Effector memory CD8-positive, alpha-beta T cell (primary cell): ENCODE measurements at regions not wholly inside any gene's neighbourhood (a gene's known extent, or its start where the extent isn't known, plus 50 kb on each side); places are given as distances from the start of the nearest gene placed in this dataset.
"Not testable (repeated sequence)": the region's sequence is repeated elsewhere in the genome, so short reads cannot be mapped to it uniquely, and the experiment has no call there.

Experiments
- ATAC-seq: fragments of 150-1000 bp; cut with Tn5 transposase; replicated peaks from 2 replicates; pipeline ENCODE4 v1.10.0; 2021; ENCODE audit warnings: mild to moderate bottlenecking, moderate library complexity
- DNase-seq, 3 experiments: peaks; one replicate each; pipeline ENCODE4 v3.0.0; 2021
- H3K27ac Mint-ChIP-seq, 2 donors: one replicate each; pipeline ENCODE4 v1.8.0; 2022; ENCODE audit warnings: mild to moderate bottlenecking in 2 of 2, mixed read lengths in 2 of 2, moderate library complexity in 2 of 2
- H3K27me3 Mint-ChIP-seq, 2 donors: one replicate each; pipeline ENCODE4 v1.8.0; 2022; ENCODE audit warnings: mixed read lengths in 2 of 2
- H3K36me3 Mint-ChIP-seq: one replicate; pipeline ENCODE4 v1.8.0; 2022; ENCODE audit warnings: mild to moderate bottlenecking, moderate library complexity, mixed read lengths; ENCODE audit not compliant: insufficient read depth
- H3K4me1 Mint-ChIP-seq, 2 donors: one replicate each; pipeline ENCODE4 v1.8.0; 2022; ENCODE audit warnings: low read depth in 2 of 2, mixed read lengths in 2 of 2
- H3K4me3 Mint-ChIP-seq, 2 donors: one replicate each; pipeline ENCODE4 v1.8.0; 2022; ENCODE audit warnings: mild to moderate bottlenecking in 2 of 2, mixed read lengths in 2 of 2, moderate library complexity in 2 of 2
- H3K9me3 Mint-ChIP-seq, 2 donors: one replicate each; pipeline ENCODE4 v1.8.0; 2022; ENCODE audit warnings: mixed read lengths in 2 of 2

DNA sequence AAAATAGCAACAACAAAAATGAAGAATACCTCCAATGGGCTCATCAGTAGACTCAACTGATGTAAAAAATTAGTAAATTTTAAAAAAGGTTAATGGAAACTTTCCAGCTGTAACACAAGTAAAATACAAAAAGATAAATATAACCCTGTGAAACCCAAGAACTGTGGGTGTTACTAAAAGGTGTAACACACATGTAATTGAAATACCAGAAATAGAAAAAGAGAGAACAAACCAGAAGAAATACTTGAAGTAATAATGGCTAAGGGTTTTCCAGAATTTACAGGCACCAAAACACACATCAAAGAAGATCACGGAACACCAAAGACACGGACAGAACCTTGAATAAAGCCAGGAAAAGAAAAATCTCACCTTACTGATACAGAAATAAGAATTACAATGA is 590.6 kb upstream of the RAB6C start:
- DNase-seq = no peak
- no peaks in the 10 kb centered on the region for H3K4me1 Mint-ChIP-seq

GRCh38 chr2:129393816-129394215 is 585.6 kb upstream of the RAB6C start:
- no peak overlapping the region for H3K27ac Mint-ChIP-seq
- H3K4me1 Mint-ChIP-seq = no peaks in the 10 kb centered on the region
- H3K27me3 Mint-ChIP-seq = no peaks in the 10 kb centered on the region
- H3K9me3 Mint-ChIP-seq = peaks cover 2 to 7% of the 10 kb centered on the region in 2 donors
- H3K36me3 Mint-ChIP-seq = no peaks in the 10 kb centered on the region
- H3K4me3 Mint-ChIP-seq = no peak overlapping the region
- ATAC-seq = no peak
- no peak for DNase-seq

More for the DNA sequence above, 590.6 kb upstream of the RAB6C start:
- H3K36me3 Mint-ChIP-seq = no peaks in the 10 kb centered on the region
- H3K27ac Mint-ChIP-seq = no peak overlapping the region
- no peak for ATAC-seq
- H3K9me3 Mint-ChIP-seq = peaks cover 5 to 7% of the 10 kb centered on the region in 2 donors
- H3K27me3 Mint-ChIP-seq = no peaks in the 10 kb centered on the region
- H3K4me3 Mint-ChIP-seq = no peak overlapping the region

DNA sequence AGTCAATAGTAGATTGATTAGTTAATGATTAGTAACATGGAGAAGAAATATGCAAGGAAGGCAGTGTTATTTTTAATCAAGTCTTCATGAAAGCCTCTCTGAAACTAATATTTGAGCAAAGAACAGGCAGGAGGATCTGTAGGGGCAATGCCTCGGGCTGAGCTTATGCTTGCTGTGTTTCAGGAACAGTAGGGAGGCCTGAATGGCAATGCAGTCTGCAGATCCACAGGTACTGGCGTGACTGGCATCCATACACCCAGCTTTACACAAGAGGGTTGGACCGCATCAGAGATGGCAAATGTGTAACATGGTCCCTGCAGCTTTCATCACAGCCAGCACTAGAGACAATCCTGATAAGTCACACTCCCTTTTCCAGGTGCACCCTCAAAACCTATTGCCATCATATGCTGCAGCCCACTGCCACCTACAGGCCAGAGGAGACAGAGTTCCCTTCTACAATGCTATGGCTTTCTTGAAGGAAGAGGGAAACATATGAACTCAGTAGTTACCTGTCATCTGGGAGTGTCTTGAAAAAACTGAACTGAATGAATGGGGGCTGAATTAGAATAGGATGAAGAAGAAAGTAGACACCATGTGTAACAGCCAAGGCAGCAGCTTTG is 582.4 kb upstream of the RAB6C start:
- no peaks in the 10 kb centered on the region for H3K36me3 Mint-ChIP-seq
- no peak overlapping the region for H3K4me3 Mint-ChIP-seq
- no peaks in the 10 kb centered on the region for H3K4me1 Mint-ChIP-seq
- ATAC-seq = no peak
- no peak for DNase-seq
- no peaks in the 10 kb centered on the region for H3K9me3 Mint-ChIP-seq
- H3K27ac Mint-ChIP-seq = no peak overlapping the region
- no peaks in the 10 kb centered on the region for H3K27me3 Mint-ChIP-seq

DNA sequence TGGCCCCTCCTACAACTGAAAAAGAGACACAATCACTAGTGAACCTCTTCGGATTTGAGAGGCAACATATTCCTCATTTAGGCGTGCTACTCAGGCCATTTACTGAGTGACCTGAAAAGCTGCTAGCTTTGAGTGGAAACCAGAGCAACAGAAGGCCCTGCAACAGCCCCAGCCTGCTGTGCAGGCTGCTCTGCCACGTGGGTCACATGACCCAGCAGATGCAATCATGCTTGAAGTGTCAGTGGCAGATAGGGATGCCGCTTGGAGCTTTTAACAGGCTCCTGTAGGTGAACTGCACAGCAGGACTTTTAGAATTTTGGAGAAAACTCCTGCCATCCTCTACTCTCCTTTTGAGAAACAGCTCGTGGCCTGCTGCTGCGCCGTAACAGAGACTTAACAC is 578.6 kb upstream of the RAB6C start:
- Mint-ChIP-seq H3K4me1 (no peaks in the 10 kb centered on the region), H3K36me3 (no peaks in the 10 kb centered on the region), H3K9me3 (no peaks in the 10 kb centered on the region), H3K27me3 (no peaks in the 10 kb centered on the region), H3K4me3 (no peak overlapping the region), H3K27ac (no peak overlapping the region)
- ATAC-seq = no peak
- DNase-seq = no peak

DNA sequence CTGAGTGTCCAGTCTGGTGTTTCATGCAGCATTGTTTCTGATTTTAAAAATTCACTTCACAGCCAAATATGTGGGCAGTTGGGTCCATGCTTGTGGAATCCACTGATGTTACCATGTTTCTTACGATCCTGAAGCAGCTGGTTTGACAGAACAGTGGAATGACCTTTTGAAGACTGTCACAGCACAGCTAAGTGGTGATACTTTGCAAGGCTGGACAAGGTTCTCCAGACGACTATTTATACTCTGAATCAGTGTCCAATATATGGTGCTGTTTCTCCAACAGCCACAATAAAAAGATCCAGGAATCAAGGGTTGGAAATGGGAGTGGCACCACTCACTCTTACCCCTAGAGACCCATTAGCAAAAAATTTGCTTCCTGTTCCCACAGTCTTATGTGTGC is 577.4 kb upstream of the RAB6C start:
- H3K4me3 Mint-ChIP-seq = no peak overlapping the region
- H3K4me1 Mint-ChIP-seq = no peaks in the 10 kb centered on the region
- H3K27me3 Mint-ChIP-seq = no peaks in the 10 kb centered on the region
- H3K9me3 Mint-ChIP-seq = no peaks in the 10 kb centered on the region
- H3K36me3 Mint-ChIP-seq = no peaks in the 10 kb centered on the region
- ATAC-seq = no peak
- no peak overlapping the region for H3K27ac Mint-ChIP-seq
- DNase-seq = no peak

DNA sequence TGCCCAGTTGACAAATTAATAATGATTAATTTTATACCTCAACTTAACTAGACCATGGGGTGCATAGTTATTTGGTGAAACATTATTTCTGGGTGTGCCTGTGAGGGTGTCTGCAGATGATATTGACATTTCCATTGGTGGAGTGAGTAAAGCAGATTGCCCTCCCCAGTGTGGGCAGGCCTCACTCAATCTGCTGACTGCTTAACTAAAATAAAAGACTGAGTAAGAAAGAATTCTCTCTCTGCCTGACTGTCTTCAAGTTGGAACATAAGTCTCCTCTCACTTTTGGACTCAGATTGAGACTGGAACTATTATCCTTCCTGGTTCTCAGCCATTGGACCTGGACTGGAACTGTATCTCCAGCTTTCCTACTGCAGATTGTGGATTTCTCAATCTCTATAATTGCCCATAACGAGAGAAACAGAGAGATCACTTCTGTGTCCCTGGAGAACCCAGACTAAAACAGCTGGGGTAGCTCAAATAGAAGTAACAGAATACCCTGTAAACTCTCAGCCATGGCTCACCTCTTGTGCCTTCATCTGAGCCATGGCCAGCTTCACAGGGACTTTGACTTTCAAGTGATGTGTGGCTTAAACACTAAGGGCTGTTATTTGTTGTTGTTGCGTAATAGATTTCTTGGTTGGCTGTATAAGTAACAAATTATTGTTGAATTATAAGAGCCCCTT is 575.3 kb upstream of the RAB6C start:
- Mint-ChIP-seq H3K4me1 (no peaks in the 10 kb centered on the region), H3K36me3 (no peaks in the 10 kb centered on the region), H3K27me3 (no peaks in the 10 kb centered on the region), H3K9me3 (peaks cover 0 to 2% of the 10 kb centered on the region in 2 donors), H3K4me3 (no peak overlapping the region), H3K27ac (no peak overlapping the region)
- DNase-seq (no peak), ATAC-seq (no peak)

DNA sequence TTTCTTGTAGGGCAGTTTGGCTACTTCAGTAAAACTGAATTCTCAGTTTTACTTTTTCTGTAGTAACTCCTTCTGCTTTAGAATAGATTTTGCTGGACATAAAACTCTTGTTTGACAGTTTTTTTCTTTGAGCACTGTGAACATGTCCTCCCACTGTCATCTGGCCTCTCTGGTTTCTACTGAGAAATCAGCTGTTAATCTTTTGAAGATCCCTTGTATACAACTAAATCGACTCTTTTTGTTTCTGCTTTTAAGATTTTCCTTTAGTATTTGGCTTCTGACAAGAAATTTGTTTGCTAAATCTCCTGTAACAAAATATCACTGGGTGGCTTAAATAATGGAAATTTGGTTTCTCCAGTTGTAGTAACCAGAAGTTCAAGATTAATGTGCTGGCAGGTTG is 570.9 kb upstream of the RAB6C start:
- ATAC-seq (no peak), DNase-seq (no peak)
- Mint-ChIP-seq H3K9me3 (peaks cover 0 to 2% of the 10 kb centered on the region in 2 donors), H3K27me3 (no peaks in the 10 kb centered on the region), H3K4me1 (no peaks in the 10 kb centered on the region), H3K36me3 (no peaks in the 10 kb centered on the region), H3K27ac (no peak overlapping the region), H3K4me3 (no peak overlapping the region)

GRCh38 chr2:129417041-129417440 is 562.4 kb upstream of the RAB6C start:
- H3K4me3 Mint-ChIP-seq, DNase-seq, H3K4me1 Mint-ChIP-seq, H3K36me3 Mint-ChIP-seq, H3K9me3 Mint-ChIP-seq, ATAC-seq, H3K27ac Mint-ChIP-seq, H3K27me3 Mint-ChIP-seq: not testable (repeated sequence)

DNA sequence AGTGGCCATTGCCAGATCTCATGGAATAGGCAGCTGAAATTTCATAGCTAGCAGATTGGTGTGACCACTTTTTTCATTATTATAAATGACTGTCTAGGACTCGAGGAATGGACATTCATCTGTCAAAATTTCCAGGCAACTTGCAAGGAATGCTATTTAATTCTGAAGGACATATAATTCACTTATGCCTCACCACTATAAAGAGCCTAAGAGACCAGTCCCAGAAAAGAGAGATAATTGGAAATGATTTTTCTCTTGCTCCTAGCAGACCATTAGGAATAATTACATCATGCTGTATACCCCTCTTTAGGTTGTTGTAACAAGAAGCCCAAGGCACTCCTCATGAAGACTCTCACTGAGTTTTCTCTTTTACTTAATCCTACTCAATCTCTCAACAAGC is 557.4 kb upstream of the RAB6C start:
- DNase-seq (no peak), ATAC-seq (no peak)
- Mint-ChIP-seq H3K4me3 (no peak overlapping the region), H3K27me3 (no peaks in the 10 kb centered on the region), H3K9me3 (peaks cover 0 to 21% of the 10 kb centered on the region in 2 donors), H3K27ac (no peak overlapping the region), H3K36me3 (no peaks in the 10 kb centered on the region), H3K4me1 (no peaks in the 10 kb centered on the region)

GRCh38 chr2:129428086-129428660 is 551.3 kb upstream of the RAB6C start:
- Mint-ChIP-seq H3K27me3 (peaks cover 5 to 9% of the 10 kb centered on the region in 2 donors), H3K4me3 (no peak overlapping the region), H3K36me3 (no peaks in the 10 kb centered on the region), H3K9me3 (peaks cover 3 to 11% of the 10 kb centered on the region in 2 donors), H3K4me1 (no peaks in the 10 kb centered on the region), H3K27ac (no peak overlapping the region)
- DNase-seq (no peak), ATAC-seq (no peak)

DNA sequence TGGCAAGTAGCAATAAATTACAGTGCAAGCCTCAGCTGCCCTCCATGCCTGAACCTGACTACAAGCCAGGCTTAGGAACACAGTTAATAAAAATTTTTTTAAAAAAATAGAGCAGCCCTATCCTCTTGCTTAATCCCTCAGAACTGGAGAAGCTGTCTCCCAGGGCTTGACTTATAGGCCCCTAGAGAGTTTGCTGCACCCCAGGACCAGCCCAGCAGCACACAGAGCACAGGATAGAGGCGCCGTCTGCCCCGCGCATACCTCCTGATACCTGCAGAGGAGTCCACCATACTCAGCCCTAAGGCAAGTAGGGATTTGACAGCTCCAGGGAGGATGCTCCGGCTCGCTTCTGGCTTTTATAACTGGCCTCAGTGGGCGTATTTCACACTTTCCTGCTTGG is 548.6 kb upstream of the RAB6C start:
- DNase-seq (no peak), ATAC-seq (no peak)
- Mint-ChIP-seq H3K27ac (no peak overlapping the region), H3K4me1 (no peaks in the 10 kb centered on the region), H3K36me3 (no peaks in the 10 kb centered on the region), H3K27me3 (peaks cover 5 to 9% of the 10 kb centered on the region in 2 donors), H3K9me3 (peaks cover 3 to 9% of the 10 kb centered on the region in 2 donors), H3K4me3 (no peak overlapping the region)

DNA sequence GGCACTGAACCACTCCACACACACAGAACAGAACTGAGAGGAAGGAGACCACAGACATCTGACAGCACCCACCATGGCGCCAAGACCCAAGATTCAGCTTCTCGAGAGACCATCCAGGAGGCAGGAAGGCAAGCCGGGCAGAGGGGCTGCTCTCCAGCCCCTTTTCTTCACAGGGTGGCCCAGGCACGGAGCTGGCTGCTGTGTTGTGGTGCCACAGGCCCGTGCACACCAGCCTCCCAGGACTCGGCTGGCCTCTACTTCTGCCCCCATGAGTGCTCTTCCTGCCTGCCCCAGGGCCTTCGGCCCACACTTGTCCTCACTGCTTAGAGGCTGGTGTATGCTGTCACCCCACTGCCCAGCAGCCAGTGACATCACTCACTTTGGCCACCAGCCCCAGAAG is 547.6 kb upstream of the RAB6C start:
- peaks cover 5 to 9% of the 10 kb centered on the region in 2 donors for H3K27me3 Mint-ChIP-seq
- H3K36me3 Mint-ChIP-seq = no peaks in the 10 kb centered on the region
- DNase-seq (no peak), ATAC-seq (no peak)
- H3K4me1 Mint-ChIP-seq = no peaks in the 10 kb centered on the region
- peaks cover 3 to 5% of the 10 kb centered on the region in 2 donors for H3K9me3 Mint-ChIP-seq
- H3K4me3 Mint-ChIP-seq = no peak overlapping the region
- peak overlapping the region in 1 of 2 donors; percentile 21 for H3K27ac Mint-ChIP-seq

- no peak for ATAC-seq
- H3K36me3 Mint-ChIP-seq = no peaks in the 10 kb centered on the region
- DNase-seq = no peak
- H3K4me3 Mint-ChIP-seq = no peak overlapping the region
- H3K27me3 Mint-ChIP-seq = no peaks in the 10 kb centered on the region
- H3K4me1 Mint-ChIP-seq = no peaks in the 10 kb centered on the region
- peaks cover 0 to 5% of the 10 kb centered on the region in 2 donors for H3K9me3 Mint-ChIP-seq
- H3K27ac Mint-ChIP-seq = no peak overlapping the region
Measured at GRCh38 chr2:129436809-129437208, 542.7 kb upstream of the RAB6C start.

DNA sequence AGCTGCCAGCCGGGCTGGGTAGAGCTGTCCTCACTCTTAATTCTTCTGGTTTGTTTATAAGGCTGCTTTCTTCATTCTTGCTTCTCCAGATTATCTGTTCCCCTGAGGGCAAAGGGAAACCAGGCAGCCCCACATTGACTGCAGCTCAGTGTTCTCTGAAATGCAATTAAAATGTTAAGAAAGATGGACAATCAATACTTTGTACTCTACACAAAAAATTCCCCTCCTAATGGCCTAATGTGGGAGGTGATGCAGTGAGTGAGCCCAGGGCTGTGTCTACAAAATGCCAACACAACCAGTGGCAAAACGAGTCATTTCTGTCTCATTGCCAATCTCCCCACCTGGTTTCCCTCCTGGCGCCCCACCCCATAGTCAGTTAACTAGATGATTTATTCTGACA is 541.7 kb upstream of the RAB6C start:
- Mint-ChIP-seq H3K9me3 (peaks cover 0 to 5% of the 10 kb centered on the region in 2 donors), H3K4me3 (no peak overlapping the region), H3K27ac (no peak overlapping the region), H3K27me3 (no peaks in the 10 kb centered on the region), H3K36me3 (no peaks in the 10 kb centered on the region), H3K4me1 (no peaks in the 10 kb centered on the region)
- ATAC-seq = no peak
- DNase-seq = no peak
